Middle frontal gyrus (tissue), 1 donor: ENCODE measurements at regions not wholly inside any gene's neighbourhood (a gene's known extent, or its start where the extent isn't known, plus 50 kb on each side); places are given as distances from the start of the nearest gene placed in this dataset.

Source experiments
- DNase-seq: peaks from one replicate; pipeline ENCODE4 v3.0.0-alpha.2; 2015; ENCODE audit warnings: low spot score; ENCODE audit errors: extremely low spot score

DNA sequence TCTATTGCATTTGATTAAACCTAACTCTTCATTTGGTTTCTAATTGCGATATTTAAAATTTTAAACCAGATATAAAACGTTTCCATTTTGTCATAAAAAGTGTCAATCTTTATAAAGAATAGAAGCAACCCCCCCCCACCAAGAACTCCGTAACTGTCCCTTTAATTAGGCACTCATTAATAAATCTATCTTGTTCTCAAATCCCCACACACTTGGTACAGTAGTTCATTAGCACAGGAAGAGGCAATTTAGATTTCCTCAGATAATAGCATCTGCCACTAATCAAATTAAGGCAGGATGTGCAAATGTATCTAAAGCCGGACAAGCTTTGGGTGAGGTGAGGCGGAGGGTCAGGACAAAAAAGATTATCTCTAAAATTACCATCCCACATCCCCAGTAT is 1143.3 kb upstream of the AUTS2 start:
- no peak for DNase-seq

DNA sequence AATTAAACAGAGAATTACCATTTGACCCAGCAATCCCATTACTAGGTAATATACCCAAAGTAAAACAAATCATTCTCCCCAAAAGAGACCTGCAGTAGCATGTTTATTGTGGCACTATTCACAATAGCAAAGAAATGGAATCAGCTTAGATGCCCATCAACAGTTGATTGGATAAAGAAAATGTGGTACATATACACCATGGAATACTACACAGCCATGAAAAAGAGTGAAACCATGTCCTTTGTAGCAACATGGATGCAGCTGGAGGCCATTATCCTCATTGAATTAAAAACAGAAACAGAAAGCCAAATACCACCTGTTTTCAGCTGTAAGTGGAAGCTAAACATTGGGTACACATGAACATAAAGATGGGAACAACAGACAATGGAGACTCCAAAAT is 1141.8 kb upstream of the AUTS2 start:
- no peak for DNase-seq

DNA sequence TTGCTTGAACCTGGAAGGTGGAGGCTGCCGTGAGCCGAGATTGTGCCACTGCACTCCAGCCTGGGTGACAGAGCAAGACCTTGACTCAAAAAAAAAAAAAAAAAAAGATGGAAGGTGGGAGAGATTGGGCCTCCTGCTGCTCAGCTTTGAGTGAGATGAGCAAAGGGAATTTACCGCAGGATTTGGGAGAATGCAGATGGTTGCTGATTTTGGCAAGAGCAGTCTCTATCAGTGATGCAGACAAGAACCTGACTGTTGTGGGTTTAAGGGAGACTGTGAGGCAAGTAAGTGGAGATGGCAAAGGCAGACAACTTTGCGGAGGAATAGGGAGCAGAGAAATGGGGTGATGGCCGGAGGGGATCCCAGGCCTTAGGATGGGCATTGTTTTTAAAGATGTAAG is 1140.8 kb upstream of the AUTS2 start:
- no peak for DNase-seq

DNA sequence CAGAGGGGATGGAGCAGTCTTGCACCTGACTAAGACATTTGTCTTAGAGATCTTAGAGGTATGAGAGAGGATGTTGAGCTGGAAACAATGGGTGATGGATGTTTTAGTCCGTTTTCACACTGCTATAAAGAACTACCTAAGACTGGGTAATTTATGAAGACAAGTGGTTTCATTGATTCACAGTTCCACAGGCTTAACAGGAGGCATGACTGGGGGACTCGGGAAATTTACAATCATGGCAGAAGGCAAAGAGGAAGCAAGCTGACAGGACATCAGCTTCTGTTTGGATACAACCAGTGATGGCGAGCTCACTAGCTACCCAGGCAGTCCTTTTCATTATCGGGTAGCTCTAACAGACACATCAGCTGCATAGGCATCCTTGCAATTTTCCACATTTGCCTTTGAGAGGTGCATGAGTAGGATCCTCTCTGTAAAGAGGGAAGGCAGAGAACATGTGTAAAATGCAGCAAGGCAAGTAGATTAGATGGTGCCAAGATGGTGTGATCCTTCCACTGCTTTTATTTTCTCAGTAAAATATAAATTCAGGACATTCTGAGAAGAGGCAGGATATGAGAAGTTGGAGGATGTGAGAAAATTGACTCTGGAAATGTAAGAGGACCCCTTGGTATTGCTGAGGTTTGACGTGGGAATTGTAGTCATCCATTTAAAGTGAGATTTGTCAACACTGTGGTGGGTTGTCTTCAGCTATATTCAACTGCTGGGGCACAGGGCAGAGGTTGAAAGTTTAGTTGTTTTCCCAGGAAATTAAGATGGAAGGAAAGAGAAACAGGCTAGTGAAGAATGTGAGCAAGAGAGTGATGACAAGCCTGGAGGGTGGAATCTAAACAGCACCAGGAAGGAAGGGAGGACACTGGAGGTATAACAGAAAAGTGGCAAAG is 1140.0 kb upstream of the AUTS2 start:
- no peak for DNase-seq

DNA sequence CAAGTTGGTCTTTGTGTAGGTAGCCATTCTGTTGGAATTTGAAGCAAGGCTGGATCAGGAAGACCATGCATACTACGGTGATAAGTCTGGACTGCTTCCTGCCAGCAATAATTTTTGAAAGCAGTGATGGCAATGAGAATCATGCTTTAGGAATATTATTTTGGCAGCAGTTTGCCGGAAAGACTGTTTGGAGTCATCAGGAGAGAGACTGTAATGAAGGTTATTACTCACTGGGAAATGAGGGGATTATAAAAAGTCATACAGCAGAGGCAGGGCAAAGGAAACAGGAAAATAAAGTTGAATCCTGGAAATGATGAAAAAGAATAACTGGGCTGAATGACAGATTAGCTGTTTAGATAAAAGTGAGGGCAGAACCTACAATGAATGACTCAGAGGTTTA is 1136.8 kb upstream of the AUTS2 start:
- no peak for DNase-seq

DNA sequence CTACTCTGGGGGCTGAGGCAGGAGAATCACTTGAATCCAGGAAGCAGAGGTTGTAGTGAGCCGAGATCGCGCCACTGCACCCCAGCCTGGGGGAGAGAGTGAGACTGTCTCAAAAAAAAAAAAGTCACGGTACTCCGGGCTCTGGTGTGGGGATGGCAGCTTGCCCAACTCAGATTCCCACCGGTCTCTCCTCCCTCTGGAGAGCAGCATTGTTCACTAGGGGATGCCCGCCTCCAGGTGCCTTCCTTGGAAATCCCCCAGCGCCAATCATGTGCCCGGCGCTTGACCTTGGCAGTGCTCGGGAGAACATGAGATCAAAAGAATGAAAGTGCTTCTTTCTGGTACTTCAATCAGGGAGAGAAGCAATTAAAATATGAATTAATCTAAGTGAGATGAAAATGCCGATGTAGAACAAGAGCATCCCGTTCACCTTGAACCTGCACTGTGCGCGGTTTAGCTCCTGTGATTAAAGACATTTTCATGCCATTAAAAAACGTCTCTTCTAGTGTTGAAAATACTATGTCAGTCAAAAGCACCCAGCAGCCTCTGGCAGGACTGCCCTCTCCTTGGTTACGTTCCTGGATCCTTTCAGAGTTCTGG is 1127.3 kb upstream of the AUTS2 start:
- no peak for DNase-seq

DNA sequence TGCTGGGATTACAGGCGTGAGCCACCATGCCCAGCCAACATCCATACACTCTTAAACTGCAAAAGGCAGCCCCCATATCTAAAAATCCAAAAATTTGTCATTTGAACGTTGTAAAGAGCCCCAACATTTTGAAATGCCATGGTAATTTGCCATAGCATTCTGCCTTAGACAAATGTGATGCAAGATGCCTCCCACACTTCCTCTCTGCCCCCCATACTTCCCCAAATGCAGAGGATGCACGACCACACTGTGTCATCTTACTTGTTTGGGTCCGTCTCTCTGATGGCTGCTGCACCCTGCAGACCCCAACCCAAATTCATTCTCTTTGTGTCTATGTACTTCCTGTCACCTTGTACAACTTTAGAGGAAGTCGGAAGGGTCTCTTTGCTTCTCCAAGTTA is 1125.6 kb upstream of the AUTS2 start:
- DNase-seq = no peak

DNA sequence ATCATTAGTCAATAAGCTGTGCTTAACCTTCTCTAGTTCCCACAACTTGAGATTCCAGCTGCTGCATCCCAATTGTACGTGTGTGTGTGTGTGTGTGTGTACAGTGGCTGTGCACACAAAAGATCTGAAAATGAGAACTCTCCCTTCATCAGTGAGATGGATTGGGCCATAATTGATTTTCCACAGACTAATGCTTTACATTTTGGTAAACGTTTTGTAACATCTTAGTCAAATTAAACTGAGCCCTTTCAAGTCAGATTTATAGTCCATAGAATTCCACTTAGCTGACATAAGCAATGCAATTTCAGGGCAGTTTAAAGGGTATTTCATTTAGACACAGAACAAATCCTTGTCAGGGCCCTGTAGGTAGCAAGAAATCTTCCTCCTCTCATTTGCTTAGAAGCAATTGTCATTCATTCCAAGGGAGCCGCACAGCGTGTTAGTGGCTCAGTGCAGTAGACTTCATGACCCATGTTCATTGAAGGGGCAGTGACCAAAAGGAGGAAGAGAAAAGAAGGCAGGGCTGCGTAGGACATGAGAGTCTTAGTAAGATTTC is 1123.5 kb upstream of the AUTS2 start:
- DNase-seq = no peak

DNA sequence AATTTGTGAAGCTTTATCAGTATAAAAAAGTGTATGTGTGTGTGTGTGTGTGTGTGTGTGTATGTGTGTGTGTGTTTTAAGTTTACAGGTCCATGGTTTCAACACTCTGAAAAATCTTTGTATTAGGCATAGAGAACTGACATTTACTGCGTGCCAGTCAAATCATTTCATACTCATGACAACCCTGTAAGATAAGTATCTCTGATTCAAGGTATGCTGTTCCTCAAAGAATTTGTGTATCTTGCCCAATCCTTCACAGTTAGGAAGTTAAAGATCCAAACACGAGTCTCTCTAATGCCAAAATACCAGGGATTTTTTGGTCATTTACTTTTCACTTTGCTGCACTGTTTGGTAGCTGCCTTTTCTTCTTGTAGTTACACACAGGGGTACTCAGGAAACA is 1121.3 kb upstream of the AUTS2 start:
- DNase-seq = no peak

DNA sequence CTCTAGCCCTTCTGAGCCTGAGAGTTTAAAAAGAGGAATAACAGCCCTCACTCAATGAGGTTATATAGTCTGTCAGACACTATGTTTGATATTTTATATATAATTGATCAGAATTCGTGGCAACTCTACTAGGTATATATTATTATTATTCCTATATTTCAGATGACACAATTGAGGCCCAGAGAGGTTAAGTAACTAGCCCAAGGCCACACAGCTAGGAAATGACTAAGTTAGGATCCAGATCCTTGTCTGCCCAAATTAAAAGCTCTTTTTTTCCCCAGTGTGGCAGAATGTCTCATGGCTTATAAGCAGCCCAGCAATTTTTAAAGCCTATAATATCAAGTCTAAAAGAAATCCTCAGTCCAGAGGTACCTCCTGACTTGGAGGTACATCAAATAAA is 1119.9 kb upstream of the AUTS2 start:
- no peak for DNase-seq

DNA sequence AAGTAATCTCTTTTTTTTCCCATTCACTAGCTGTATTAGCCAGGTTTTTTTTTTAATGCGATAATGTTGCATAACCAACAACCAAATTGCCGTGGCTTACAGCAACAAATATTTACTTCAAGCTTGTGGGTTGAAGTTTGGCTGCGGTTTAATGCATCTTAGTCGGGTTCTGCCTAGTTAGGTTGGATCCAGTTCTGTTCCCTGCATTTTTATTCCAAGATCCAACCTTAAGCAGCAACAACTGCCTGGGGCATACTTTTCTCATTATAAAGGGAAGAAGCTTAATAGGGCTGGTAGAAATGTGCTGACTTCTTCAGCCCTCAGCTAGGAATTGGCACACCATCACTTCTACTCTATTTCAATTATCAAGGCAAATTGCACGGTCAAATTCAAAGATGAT is 1115.5 kb upstream of the AUTS2 start:
- DNase-seq = no peak

DNA sequence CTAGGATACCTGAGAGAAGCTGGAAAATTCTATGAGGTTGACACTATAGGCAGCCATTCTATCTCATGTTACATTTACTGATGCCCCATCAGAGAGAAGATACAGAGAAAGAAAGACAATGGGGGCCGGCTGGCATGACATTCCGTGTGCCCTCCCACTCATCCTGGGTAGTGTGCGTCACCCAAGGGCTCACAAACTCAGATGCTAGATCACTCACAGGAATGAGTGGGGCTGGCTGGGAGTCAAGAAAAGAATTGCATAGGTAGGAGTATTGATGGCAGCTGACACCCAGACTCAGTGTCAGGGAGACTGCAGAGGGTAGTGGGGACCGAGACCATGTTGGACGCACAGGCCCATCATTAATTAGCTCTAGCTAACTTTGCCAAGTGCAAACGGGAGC is 1113.5 kb upstream of the AUTS2 start:
- no peak for DNase-seq

DNA sequence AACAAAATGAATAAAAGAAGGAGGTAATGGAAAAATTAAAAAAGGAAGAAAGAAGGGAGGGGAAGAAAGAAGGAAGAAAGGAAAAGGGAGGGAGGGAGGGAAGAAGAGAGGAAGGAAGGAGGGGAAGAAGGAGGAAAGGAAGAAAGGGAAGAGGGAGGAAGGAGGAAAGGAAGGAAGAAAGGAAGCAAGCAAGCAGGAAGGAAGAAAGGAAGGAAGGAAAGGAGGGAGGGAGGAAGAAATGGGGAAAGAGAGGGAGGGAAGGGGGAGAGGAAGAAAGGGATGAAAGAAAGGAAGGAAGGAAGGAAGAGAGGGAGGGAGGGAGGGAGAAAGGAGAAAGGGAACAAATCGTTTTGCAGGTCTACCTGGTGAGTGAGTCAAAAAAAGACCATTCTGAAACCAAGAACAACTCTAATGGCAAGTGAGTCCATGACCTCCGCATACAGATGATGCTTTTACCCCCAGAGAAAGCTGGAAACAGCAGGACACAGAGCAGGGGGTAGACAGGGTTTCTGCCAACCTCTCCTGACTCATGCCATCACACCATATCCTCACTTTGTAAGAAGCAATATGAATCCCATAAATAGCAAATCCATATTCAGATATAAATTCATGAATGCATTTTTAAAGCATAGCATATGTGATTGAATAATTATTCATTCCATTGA is 1112.9 kb upstream of the AUTS2 start:
- DNase-seq = no peak

DNA sequence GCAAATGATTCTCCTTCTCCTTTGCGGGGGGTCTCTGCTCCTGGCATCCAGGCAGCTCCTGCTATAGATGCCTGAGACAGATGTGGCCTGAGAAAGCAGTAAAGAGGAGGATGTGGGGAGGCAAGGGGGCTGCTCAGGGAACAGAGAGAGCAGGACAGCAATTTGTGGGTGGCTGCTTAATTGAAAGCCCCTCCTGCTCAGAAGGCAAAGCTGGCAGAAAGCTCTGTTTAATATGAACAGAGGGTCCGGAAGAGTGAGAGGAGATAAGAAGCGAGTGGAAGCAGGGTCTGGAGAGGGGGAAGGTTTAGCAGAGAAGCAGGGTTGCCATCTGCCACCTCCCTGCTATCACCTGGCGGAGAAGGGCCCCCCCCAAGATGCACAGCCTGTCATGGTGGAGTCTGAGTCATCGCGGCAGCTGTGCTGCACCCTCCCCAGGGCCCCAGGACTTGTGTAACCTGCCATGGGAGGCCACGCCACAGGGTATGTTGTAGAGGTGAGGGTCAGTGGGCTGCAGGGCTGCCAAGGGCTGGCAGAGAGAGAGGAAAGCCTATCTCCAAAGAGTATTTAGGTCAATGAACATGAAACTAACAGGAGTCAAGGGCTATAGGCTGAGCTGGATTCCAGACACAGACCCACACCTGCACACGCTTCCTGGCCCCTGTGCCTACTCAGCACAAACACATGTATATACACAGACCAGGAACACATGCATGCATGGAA is 1109.8 kb upstream of the AUTS2 start:
- DNase-seq = no peak

DNA sequence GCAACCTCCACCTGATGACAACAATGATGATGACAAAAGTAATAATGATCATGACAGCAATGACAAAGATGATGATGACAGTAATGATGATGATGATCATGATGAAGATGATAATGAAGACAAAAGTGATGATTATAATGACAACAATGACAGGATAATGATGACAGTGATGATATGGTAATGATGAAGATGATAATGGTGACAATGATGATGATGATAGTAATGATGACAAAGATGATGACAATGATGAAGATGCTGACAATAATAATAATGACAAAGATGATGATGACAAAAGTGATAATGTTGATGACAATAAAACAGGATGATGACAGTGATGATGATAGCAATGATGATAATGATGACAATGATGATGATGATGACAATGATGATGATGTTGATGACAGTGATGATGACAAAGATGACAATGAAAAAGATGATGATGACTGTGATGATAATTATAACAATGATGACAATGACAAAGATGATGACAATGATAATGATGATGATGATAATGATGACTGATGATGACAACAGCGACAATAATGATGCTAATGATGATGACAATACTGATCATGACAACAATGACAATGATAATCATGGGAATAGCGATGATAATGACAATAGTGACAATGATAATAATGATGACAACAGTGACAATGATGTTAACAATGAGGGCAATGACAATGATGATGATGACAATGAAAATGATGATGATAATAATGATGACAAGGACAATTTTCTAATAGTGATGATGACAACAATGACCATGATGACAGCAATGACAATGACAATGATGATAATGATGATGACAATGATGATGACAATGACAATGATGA is 1106.5 kb upstream of the AUTS2 start:
- DNase-seq = no peak

DNA sequence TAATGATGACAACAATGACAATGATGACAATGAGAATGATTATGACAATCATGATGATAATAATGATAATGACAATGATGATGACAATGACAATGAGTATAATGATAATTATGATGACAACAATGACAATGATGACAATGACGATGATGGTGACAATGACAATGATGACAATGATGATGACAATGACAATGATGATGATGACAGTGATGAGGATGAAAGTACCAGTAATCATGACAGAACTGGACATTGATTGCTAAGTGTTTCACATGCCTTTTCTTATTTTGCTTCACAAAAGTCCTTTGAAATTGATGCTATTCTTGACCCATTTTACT is 1106.0 kb upstream of the AUTS2 start:
- no peak for DNase-seq

DNA sequence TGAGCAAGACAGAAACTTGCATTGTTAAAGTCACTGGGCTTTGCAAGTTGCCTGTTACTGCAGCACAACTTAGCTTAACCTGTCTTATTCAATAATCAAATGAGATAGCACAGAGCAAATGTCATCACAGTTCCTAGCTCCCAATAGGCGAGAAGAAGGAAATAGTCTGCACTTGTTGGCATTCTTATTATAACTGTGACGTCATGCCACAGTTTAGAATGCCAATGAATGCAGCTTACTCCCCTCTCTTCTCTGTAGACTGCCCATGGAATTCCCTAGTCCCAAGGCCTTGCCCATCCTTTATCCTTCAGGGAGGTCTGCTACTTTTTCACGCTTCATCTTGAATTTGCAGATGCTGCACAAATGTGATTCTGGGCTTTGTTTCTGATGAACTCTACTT is 1094.9 kb upstream of the AUTS2 start:
- DNase-seq = no peak

DNA sequence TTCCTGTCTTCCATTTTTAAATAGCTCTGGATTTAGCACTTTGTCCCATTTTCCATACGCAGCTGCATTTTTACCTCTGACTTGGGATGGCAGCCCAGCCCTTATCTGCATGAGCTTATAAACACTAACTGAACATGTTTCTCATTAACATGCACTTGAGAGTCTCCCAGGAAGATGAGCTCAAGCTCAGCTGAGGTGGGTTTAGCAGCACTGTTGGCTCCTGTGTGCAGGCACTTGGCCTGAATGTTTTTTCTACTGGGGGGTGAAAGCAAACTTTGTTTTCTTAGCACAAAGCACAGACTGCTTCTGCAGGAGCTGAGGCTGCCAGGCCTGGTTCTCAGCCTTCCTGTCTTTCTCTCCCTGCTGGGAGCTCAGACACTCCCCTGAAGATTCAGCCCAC is 1093.6 kb upstream of the AUTS2 start:
- DNase-seq = no peak

DNA sequence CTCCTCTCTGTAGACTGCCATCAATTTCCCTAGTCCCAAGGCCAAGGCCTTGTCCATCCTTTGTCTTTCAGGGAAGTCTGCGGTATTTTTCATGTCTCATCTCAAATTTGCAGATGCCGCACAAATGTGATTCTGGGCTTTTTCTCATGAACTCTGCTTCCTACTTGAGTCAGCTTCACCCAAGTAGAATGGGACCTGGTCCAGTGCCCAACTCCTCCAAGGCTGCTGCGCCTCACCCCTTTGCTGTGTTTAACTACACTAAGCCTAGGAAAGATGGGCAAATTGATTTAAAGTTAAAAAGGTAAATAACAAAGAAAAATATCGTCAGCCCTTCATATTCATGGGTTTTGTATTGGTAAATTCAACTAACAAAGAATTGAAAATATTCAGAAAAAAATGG is 1092.6 kb upstream of the AUTS2 start:
- no peak for DNase-seq

DNA sequence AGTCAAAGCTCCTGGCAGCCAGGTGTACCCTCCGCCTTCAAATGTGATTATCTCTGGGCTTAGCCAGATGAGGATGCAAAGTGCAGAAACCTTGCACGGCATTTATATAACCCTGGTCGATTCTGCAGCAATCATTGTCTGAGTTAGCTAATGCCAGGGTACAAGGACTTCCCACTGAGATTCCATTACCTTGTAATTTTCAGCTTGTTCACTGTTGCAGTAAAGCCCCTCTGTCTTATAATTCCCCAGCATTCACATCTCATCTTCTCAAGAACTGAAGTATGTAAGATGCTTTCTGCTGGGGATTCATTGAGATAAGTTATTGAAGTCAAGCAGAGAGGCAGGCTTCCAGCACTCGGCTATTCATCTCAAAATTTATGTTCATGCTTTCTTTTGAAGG is 1090.6 kb upstream of the AUTS2 start:
- DNase-seq = no peak

DNA sequence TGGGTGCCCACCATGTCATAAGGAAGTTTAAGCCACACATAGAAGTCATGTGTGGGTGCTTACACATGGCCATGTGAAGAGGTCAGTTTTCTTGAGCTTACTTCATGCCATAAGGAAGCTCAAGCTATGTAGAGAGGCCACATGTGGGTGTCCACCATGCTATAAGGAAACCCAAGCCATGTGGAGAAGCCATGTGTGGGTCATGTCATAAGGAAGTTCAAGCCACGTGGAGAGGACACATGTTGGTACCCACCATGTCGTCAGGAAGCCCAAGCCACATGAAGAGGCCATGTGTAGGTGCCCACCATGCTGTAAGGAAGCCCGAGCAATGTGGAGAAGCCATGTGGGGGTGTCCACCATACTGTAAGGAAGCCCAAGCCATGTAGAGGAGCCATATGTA is 1089.2 kb upstream of the AUTS2 start:
- DNase-seq = no peak
